GM23338 (cell line): ENCODE measurements at regions not wholly inside any gene's neighbourhood (a gene's known extent, or its start where the extent isn't known, plus 50 kb on each side); places are given as distances from the start of the nearest gene placed in this dataset.

Experiments
- CREB1 ChIP-seq: fragments of 250-450 bp; sonication (Bioruptor Pico); IDR thresholded peaks from 2 replicates; pipeline ENCODE4 v1.5.0; 2020; ENCODE audit warnings: low read depth, mild to moderate bottlenecking, moderate library complexity
- CTCF ChIP-seq, 2 experiments: fragments of 200-600 bp in 1 of 2; sonication (generic) in 1 of 2; conservative IDR thresholded peaks; 2 replicates each; pipeline versions ENCODE4 v1.5.1 to v1.6.1; 2016 to 2017; ENCODE audit warnings: antibody characterized with exemption in 2 of 2, low read depth in 2 of 2, mild to moderate bottlenecking in 2 of 2, moderate library complexity in 1 of 2
- ETS1 ChIP-seq: IDR thresholded peaks from 2 replicates; pipeline ENCODE4 v1.6.1; 2016; ENCODE audit warnings: antibody characterized with exemption
- EZH2 ChIP-seq: fragments of 200-600 bp; sonication (generic); IDR thresholded peaks from one replicate; pipeline ENCODE4 v1.8.0; 2017; ENCODE audit warnings: antibody characterized with exemption, mild to moderate bottlenecking, low read depth; ENCODE audit not compliant: unreplicated experiment
- EZH2phosphoT487 ChIP-seq: fragments of 200-600 bp; sonication (generic); IDR thresholded peaks from one replicate; pipeline ENCODE4 v1.8.1; 2018; ENCODE audit warnings: antibody characterized with exemption; ENCODE audit not compliant: unreplicated experiment
- JUNB ChIP-seq: IDR thresholded peaks from one replicate; pipeline ENCODE4 v1.6.1; 2016; ENCODE audit warnings: antibody characterized with exemption; ENCODE audit not compliant: unreplicated experiment
- POLR2AphosphoS5 ChIP-seq: IDR thresholded peaks from 2 replicates; pipeline ENCODE4 v1.6.1; 2016; ENCODE audit warnings: antibody characterized with exemption, low read depth
- REST ChIP-seq: IDR thresholded peaks from one replicate; pipeline ENCODE4 v1.6.1; 2018; ENCODE audit warnings: antibody characterized with exemption; ENCODE audit not compliant: unreplicated experiment
- STAT1 ChIP-seq: IDR thresholded peaks from one replicate; pipeline ENCODE4 v1.6.1; 2016; ENCODE audit warnings: antibody characterized with exemption; ENCODE audit not compliant: unreplicated experiment
- ZNF114 ChIP-seq: fragments of 250-450 bp; sonication (Bioruptor Pico); IDR thresholded peaks from 2 replicates; pipeline ENCODE4 v1.5.0; 2020; ENCODE audit warnings: mild to moderate bottlenecking, moderate library complexity
- ZNF331 ChIP-seq: fragments of 250-450 bp; sonication (Bioruptor Pico); IDR thresholded peaks from 2 replicates; pipeline ENCODE4 v1.5.0; 2020; ENCODE audit warnings: low read depth, mild to moderate bottlenecking, moderate library complexity

- no peak for TF ChIP-seq CTCF (conservative IDR thresholded peaks at IDR 0.05; ENCODE audit: low read depth in 2 of 2)
- no peak for TF ChIP-seq EZH2phosphoT487
- no peak for TF ChIP-seq STAT1
- no peak for TF ChIP-seq CREB1 (CRISPR knock-in tag)
- TF ChIP-seq POLR2AphosphoS5: no peak
- no peak for TF ChIP-seq JUNB
- no peak for TF ChIP-seq EZH2
- TF ChIP-seq REST: no peak
- no peak for TF ChIP-seq ETS1
- TF ChIP-seq ZNF331: no peak
- no peak for TF ChIP-seq ZNF114 (CRISPR knock-in tag)
Measured at GRCh38 chr5:98656796-98657195, 116.7 kb upstream of the RGMB start.
